NCI-H1436 (cell line): ENCODE measurements at regions not wholly inside any gene's neighbourhood (a gene's known extent, or its start where the extent isn't known, plus 50 kb on each side); places are given as distances from the start of the nearest gene placed in this dataset.

Experiments used
- DNase-seq: peaks from one replicate; lab custom pipeline; 2025; lab: John Stamatoyannopoulos, UW

DNA sequence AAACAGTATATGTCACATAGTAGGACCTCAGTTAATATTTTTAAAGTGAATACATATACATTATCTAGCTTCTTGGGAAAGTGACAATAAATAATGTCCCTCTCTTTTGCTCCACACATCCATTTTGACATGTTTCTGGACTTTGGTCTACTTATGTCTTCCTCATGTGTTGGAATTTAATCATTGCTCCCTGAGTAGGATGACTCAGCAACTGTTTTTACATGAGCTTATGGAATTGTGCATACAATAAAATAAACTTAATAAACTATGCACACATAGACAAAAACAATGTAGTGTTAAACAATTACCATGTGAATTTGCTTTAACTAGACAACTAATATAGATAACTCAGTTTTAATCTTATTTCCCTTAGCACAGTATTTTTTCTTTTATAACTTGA, 503.8 kb downstream of the TFAP2B start:
- no peak for DNase-seq

DNA sequence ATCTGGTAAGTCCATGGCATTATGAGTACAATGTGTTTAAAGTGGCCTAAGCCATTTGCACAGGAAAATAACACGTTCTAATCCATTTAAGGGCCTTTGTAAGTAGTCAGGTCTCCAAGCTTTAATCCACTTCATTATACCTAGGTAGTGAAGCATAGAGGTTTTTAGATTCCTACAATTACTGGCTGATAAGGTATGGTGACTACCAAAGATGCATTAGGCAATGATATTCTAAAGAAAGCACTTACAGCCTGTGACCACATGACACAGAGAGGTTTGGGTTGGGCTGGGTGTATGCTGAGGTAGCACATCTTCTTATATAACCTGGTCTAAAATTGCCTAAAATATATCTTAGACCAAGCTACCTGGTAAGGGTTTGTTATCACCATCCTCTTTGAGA, 504.4 kb downstream of the TFAP2B start:
- peak; percentile 72 for DNase-seq

DNA sequence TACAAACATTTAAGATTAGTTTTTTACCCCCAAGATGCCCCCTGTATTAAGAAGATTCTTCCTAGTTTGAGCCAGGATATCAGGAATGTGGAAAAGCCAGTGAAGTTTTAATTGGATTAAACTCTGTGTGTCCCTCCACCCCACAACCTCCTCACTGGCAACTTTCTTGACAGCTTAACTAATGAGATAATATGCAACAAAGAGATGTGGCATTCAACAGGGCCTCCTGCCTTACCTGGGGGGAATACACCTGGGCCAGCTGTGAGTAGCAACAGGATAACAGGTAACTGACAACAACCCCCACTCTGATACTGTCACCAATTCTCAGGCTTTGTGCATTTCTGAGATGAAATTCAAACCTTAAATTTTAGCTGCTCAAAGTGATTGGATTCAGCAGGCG, 512.3 kb downstream of the TFAP2B start:
- DNase-seq: no peak

DNA sequence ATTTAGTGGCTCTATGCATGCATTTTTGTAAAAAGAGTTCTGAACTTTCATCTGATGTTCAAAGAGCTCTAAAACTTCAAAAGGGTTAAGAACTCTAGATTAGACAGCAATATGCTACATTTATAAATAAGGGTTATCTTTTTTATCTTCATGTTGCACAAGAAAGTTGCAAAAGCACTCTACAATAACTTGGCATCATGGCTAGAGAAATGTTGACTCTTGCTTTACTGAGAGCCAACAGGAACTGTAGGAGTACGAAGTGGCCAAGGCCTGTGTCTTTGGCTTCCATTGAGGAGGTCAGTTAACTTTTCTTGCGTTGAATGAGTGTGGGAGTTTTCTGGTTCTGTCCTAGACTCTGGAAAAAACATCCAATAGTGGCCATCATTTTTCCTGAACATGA, 516.9 kb downstream of the TFAP2B start:
- DNase-seq: no peak

- DNase-seq: no peak
These were observed 517.5 kb downstream of the TFAP2B start for GRCh38 chr6:51336185-51336584.

DNA sequence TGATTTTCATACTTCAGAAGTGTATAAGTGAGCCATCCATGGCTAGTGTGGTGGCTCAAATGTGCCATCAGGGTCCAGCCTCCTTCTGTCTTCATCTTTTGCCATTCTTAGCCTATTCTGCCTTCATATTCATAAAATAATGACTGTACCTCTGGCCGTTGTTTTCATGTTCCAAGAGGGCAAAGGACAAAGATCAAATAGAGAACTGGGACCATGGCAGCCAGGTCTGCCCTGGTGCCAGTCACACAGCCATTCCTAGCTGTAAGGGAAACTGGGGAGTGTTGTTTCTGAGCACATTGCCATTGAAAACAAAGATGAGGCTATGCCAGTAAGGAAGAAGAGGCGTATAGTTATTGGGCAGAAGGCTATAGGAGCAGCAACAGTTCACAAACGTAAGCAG, 518.6 kb downstream of the TFAP2B start:
- DNase-seq: no peak

DNA sequence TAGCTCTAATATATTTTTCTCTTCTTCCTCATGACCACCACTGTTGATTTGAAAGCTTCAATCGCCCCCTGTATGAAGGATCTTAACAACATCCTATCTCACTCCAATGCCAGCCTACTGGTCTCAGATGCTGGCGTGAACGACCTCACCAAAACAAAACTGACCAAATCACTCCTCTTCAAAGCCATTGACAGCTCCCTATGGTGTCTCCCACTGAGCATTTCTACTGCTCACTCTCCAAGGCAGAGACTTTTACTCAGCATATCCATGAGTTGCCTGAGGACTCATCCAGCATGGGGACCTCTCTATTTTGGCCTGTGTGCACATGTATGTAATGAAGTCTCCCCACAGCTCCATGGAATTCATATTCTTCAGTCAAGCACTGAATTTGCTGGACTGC, 520.4 kb downstream of the TFAP2B start:
- DNase-seq: no peak

DNA sequence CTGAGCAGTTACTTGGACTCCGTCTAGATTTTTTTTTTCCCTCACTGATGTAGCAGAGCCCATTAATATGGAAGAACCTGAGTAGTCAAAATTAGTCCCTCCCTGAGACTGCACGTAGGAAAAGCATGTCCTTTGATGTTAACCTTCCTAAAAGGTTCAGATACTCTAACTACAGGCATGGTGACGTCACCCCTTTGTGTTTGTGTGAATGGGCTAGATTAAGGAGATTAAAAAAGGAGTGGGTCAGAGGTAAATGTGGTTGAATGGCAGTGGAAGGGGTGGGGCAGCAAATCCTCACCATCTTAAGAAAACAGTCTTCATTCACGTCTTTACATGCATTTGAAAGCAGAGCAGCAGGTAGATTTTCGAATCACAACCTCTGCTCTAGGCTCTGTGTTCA, 521.1 kb downstream of the TFAP2B start:
- peak; percentile 48 for DNase-seq

- DNase-seq: no peak
These were observed 523.7 kb downstream of the TFAP2B start for GRCh38 chr6:51342393-51342792.

DNA sequence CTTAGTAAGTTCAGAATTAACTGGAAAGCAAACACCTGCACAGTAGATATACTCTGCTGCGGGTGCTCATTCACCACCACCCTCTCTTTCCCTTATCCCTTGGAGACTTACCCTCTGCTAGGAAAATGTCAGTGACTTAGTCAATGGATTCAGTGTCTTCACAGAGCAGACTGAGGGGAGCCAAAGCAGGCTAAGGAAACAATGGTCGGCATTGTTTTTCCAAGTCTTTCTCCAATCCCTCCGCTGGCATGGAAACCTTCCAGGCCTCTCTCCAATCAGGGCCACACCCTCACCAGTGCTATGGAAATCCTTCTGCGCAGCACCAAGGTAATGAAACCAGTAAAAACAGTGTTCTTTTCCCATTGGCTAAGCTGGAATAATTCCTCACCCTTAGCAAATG, 531.2 kb downstream of the TFAP2B start:
- no peak for DNase-seq

- DNase-seq: no peak
These were observed 531.7 kb downstream of the TFAP2B start for GRCh38 chr6:51350308-51350904.

DNA sequence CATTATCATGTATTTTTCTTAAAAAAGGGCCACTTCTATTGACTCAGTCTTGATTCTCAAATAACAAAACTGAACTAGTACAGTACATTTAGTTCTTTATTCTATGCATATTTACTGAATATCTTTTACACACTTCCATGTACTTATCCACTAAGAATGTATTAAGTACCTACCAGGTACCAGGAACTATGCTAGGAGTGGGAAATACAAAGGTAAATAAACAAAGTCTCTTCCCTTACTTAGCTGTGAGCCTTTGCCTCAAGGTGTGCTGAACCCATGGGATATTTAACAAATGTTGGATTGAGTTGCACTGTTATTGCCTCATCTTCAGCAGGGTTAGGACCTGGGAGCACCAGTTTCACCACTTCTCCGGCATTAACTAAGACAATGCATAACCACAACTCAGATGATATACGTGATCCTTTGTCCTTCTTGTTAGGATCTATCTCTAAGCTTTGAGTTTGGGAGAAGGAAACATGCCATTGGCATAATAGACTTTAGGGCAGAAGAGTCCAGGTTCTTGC, 533.9 kb downstream of the TFAP2B start:
- no peak for DNase-seq

DNA sequence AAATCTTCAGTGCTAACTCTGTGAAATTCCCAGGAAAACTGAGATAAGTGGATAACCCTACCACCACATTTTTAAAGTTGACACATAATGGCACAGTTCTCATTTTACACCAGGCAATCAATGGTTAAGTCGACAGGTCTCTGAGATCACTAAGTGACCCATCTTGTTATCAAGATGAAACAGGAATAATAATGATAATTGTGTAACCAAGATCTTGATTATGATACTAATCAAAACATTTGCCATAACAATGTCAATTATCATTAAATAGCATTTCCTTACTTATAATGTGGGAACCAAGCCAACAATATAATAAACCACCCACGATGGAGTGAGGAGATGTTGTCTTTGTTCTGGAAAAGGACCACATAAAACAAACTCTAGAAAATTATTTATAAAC, 541.6 kb downstream of the TFAP2B start:
- DNase-seq: no peak

DNA sequence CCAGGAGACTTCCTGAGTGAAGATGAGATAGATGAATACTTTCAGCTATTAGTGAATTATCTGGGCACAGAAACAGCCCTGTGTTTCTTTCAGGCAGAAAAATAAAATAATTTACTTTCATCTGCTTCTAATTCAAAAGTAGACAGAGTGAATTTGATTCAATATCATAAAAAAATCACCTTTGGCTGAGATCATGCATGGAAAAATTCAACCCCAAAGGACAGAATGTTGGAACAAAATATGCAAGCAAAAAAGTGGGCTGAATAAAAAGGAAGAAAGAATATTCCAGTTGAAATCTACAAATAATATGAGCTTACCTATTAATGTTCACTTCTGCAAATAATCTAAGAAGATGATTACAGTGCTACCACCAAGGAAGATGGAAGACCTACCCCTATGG, 546.9 kb downstream of the TFAP2B start:
- DNase-seq: no peak

DNA sequence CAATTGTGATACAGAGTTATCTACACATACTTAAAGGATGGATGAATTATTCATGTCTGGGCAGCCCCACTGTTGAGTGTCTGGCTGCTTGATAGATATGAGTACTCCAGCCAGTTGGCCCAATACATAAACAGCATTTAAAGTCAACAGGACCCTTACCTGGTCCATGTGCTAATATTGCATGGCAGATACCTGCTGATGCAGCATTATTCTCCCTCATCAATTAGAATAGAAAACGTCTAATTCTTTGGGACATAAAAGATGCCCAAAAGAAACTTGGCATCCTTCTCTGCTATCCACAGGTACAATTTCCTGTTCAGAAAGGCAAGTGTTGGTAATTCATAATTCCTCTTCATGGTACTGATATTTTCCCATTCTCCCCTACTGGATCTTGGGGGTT, 550.8 kb downstream of the TFAP2B start:
- DNase-seq: no peak

DNA sequence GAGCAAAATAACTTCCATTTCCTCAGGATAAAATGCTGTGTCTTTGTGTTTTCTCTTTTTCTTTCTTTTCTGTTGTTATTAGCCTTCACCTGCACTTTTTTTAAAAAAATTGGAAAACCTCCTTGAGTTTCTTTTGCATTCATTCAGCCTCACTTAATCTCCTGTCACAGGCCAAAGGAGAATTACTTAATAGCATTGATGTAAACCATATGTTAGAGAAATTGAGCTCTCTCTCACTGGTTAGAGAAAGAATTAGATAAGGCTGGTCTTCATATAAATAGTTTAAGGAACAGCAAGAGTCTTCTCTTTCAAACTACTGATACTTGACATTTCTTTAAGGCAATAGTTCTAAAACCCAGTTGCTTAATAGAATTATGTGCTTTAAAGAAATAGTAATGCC, 564.2 kb downstream of the TFAP2B start:
- no peak for DNase-seq

DNA sequence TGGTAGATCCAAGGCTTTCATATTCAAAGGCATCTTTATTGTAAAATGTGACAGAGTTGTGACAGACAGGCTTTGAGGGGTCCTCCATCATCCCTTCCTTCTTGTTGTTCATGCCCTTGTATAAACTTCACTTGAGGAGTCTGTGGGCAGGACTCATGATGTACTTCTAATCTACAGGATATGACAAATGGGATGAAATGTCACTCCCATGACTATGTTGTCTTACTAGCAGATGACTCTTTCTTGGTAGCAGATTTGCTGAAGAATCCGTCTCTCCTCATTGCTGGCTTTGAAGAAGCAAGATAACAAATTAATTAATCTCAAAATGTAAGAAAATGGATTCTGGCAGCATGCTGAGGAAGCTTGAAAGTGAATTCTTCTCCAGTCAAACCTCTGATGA, 566.1 kb downstream of the TFAP2B start:
- no peak for DNase-seq

DNA sequence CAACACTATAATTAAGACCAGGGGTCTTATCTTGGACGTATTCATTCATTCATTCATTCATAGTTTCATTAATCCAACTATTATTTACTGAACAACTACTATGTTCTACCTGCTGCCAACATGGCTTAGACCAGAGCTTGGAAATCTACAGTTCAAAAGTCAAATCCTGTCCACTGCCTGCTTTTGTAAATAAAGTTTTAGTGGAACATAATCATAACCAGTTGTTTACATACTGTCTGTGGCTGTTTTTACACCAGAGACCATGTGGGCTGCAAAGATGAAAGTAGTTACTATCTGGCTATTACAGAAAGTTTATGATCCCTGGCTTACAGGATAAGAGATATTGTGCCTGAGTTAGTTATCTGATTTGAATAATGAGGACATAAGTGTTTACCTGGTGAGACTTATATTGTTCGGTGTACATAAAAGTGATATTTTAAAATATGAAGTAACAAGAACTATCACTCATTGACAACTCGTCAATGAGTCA, 567.7 kb downstream of the TFAP2B start:
- DNase-seq: no peak

- no peak for DNase-seq
These were observed 569.2 kb downstream of the TFAP2B start for GRCh38 chr6:51387907-51388306.

DNA sequence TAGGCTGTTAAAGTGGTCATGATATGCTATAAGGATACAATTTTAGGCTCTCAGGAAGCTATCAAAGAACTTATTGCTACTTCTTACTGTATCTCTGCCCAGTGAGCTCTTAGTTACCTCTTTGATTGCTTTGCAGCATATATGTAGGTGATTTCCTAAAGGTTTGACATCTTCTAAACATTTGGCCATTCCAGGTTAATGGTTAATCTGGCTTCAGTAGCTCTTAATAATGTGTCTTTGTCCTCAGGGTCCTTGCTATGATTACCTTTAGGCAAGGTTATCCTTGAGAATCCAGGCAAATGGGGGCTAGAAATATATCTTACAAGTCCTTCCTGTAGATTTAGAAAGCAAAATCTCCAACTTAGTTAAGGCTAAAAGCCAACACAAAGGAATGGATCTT, 575.4 kb downstream of the TFAP2B start:
- DNase-seq: no peak

GRCh38 chr6:51396583-51396982, 577.9 kb downstream of the TFAP2B start:
- no peak for DNase-seq

DNA sequence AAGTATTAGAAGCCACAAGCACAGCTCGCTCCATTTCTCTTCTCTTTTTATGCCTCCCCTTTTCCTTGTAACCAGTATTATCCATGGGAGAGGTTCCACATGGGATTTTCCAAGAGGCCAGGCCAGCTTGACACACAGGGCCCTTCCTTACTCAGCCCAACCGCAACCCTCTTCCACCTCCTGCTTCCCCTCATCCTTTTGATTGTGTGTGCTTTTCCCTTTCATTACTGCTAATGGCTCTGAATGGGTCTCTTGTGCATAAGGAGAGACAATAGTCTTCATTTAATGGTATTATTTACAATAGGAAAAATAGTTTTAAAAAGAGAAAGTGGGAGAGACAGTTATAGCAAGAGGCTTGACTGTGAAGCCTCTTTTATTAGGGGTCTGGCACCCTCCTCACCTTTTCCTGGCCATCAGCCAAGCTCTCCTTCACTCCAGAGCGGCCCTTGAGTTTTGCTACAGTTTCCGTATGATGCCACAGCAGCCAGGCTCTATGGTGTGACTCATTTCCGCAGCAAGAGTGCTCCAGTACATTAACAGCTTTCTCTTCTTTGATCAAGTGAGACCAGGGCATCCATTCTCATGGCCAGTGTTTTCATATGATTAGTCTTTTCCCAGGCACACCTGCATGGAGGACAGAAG, 579.5 kb downstream of the TFAP2B start:
- peak; percentile 81 for DNase-seq

- DNase-seq: peak; percentile 26
These were observed 580.1 kb downstream of the TFAP2B start for GRCh38 chr6:51398793-51399192.

DNA sequence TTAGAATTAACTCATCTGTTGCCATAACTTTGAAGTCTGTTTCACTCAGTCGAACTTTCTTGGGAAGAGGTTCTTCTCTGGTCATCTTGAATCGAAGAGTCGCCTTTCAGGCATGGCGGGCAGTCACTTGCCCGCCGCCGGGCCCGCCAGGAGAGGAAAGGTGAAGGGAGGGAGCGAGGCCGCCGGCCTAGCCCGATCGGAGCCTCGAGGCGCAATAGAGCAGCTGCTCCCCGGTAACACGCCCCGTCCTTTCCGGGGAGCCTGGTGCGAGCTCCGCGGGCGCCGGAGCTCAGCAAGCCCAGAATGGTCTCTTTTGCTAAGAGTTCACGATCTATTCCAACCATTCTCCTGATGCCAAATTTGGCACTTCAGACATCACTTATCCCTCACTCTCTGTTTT, 591.8 kb downstream of the TFAP2B start:
- DNase-seq: no peak
